ENCODE measurements at regions not wholly inside any gene's neighbourhood (a gene's known extent, or its start where the extent isn't known, plus 50 kb on each side); places are given as distances from the start of the nearest gene placed in this dataset.

DNA sequence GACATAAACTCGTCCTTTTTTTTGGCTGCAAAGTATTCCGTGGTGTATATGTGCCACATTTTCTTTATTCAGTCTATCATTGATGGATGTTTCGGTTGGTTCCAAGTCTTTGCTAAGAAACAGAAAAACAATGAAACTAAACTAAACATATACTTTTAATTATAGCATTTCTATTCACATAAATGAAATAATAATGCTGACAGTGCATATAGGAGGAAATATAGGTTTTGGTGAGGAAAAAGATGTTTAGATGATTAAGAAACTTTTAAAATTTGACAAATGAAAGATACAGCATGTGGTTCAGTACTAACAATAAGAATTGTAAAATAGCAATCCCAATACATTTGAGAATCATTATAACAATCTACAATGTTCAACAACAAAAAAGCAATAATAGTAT is 1094.5 kb upstream of the CDH6 start:
- TF ChIP-seq, protein P1, sequence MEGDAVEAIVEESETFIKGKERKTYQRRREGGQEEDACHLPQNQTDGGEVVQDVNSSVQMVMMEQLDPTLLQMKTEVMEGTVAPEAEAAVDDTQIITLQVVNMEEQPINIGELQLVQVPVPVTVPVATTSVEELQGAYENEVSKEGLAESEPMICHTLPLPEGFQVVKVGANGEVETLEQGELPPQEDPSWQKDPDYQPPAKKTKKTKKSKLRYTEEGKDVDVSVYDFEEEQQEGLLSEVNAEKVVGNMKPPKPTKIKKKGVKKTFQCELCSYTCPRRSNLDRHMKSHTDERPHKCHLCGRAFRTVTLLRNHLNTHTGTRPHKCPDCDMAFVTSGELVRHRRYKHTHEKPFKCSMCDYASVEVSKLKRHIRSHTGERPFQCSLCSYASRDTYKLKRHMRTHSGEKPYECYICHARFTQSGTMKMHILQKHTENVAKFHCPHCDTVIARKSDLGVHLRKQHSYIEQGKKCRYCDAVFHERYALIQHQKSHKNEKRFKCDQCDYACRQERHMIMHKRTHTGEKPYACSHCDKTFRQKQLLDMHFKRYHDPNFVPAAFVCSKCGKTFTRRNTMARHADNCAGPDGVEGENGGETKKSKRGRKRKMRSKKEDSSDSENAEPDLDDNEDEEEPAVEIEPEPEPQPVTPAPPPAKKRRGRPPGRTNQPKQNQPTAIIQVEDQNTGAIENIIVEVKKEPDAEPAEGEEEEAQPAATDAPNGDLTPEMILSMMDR (IDR thresholded peaks at IDR 0.05; ENCODE audit: borderline replicate concordance, extremely low read depth, low read length, poor library complexity, severe bottlenecking), result no peak
- TF ChIP-seq EZH2 (IDR thresholded peaks at IDR 0.05; ENCODE audit: borderline replicate concordance, low read depth, low read length, severe bottlenecking), result no peak

Data from DND-41 (cell line).